ENCODE measurements at regions not wholly inside any gene's neighbourhood (a gene's known extent, or its start where the extent isn't known, plus 50 kb on each side); places are given as distances from the start of the nearest gene placed in this dataset.
"Not testable (repeated sequence)": the region's sequence is repeated elsewhere in the genome, so short reads cannot be mapped to it uniquely, and the experiment has no call there.

- no peak for DNase-seq (ENCODE audit: low read depth in 3 of 3, low spot score in 2 of 3)
These were observed 88.1 kb downstream of the DACT1 start for GRCh38 chr14:58725871-58726270.

DNA sequence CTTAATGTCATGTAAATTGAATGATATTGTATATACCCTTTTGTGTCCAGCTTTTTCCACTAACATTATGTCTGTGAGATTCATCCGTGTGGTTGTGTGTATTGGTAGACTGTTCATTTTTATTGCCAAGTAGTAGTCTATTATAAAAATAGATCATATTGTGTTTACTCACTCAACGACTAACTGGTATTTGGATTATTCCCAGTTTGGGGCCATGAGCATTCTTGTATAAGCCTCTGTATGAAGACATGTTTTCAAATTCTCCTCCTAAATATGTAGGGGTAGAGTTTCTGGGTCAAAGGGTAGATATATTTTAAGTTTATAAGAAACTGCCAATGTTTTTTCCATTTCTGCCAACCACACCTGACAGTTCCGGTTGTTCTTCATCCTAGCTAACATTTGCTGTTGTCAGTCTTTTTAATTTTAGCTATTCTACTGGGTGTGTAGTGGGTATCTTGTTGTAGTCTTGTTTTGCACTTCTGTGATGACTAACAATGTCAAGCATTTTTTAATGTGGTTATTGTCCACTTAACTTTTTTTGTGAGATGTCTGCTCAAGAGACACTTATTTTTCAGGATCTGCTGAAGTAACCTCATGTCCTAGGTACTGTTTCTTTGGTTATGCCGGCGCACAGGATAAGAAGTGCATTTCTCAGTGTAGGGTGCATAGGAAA is 93.2 kb downstream of the DACT1 start:
- no peak for DNase-seq (ENCODE audit: low read depth in 3 of 3, low spot score in 2 of 3)

- no peak for DNase-seq (ENCODE audit: low read depth in 3 of 3, low spot score in 2 of 3)
These were observed 93.9 kb downstream of the DACT1 start for GRCh38 chr14:58731465-58732293.

DNA sequence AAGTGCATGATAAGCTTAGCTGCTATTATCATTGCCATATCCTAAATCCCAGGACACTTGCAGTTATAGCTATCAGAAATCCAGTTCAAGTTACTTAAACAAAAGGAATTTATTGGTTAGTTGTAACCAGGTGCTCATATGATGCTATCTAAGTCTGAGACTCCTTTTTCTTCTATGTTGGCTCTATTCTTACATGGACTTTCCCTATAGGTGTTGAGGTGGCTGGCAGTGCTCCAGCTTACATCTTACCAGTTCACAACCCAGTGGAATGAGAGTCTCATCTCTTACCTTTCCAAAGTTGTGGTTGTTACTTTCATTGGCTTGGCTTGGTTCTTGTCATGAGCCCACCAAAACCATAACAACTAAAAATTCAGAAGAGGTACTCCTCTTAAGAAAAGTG is 94.6 kb downstream of the DACT1 start:
- no peak for DNase-seq (ENCODE audit: low read depth in 3 of 3, low spot score in 2 of 3)

DNA sequence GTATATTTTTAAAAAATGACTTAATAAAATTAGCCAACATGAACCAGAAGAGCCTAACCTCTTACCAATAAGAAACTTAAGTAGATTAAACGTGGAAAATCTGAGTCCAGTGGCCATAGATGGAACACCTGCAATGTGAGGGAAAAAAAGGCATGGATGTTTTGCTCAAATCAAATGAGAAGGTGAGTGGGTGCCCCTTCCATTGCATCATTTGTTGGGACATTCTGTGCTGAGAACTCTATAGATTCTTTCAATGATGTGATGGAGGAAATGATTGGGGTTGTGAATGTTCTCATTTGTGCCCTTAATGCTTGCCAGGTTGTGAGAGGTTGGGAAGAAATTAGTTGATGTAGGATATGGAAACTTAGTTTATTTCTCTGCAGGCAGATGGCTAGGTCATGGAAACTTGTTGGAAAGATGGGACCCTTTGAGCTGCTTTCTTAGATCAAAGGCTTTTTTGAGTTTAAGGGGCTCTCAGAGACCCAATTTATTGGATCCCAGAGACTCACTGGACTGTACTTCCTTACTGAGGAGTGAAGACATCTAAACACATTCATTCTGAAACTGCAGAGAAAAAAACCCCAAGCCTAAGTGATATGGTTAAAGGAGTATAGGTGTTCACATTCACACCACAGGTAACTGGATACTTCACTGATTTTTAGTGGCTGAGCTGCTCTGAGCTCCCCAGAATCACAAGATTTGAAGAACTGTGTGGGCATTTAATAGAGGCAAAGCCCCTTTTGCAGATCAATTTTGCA is 95.9 kb downstream of the DACT1 start:
- no peak for DNase-seq (ENCODE audit: low read depth in 3 of 3, low spot score in 2 of 3)

DNA sequence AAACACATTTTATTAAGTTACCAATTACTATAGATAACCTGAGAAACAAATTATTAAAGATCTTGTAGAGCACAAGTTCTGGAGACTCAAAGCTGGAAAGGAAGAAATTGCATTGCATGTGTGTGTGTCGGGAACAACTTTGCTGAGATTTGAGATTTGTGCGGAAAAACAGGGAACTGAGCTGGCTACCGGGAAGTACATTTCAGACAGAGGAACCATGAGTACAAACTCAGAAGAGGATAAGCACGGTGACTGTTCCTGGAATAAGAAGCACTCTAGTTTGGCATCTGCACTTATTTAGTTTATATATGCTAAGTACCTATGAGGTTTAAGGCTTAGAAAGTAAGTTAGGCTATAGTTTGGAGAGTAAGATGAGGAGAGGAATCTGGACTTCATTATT is 97.8 kb downstream of the DACT1 start:
- DNase-seq (ENCODE audit: low read depth in 3 of 3, low spot score in 2 of 3), result no peak

GRCh38 chr14:58736606-58737005 is 98.8 kb downstream of the DACT1 start:
- DNase-seq (ENCODE audit: low read depth in 3 of 3, low spot score in 2 of 3), result no peak

DNA sequence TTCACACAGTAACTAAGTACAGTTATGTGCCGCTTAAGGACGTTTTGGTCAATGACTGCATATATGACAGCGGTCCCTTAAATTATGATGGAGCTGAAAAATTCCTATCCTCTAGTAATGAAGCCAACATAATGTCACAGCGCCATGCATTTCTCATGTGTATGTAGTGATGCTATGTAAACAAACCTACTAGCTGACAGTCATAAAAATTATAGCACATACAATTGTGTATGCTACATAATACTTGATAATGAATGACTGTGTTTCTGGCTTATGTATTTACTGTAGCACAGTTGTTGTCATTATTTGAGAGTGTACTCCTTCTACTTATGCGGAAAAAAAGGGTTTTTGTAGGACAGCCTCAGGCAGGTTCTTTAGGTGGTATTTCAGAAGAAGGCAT is 99.7 kb downstream of the DACT1 start:
- DNase-seq (ENCODE audit: low read depth in 3 of 3, low spot score in 2 of 3), result no peak

- no peak for DNase-seq (ENCODE audit: low read depth in 3 of 3, low spot score in 2 of 3)
These were observed 100.6 kb downstream of the DACT1 start for GRCh38 chr14:58738189-58738836.

DNA sequence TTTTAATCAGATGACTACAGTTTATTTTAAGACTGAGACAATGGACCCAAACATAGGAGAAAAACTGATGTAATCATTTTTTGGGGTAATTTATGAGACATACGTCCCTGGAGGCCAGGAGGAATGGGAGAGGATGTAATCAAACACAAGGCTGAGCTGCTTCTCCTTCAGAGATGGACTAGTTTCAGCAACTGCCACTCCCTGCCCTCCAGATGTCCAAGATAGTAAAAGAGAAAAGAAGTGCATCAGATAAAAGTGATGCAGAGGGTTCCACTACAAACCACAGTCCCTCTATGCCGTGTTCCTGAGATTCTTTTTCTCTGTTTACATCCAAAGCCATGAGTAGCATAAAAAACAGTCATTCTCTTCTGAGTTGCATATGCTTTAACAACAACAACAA is 101.1 kb downstream of the DACT1 start:
- no peak for DNase-seq (ENCODE audit: low read depth in 3 of 3, low spot score in 2 of 3)

DNA sequence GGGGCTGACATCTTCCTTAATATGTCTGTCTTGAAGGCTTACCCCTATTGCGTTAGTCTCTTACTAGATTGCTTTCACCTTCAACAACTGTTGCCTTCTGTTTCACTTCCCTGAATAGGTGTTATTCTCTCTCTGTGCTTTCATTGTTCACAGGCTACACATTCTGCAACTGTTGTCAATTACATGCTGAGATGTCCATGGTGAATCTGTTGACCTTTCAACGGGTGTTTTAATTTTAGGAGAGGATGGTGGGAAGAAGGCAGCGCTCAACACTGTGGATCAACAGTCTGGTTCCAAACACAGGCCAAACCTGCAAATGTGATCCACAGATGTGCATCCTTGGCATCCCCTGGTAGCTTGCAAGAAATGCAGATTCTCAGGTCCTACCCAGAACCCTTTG is 101.9 kb downstream of the DACT1 start:
- no peak for DNase-seq (ENCODE audit: low read depth in 3 of 3, low spot score in 2 of 3)

DNA sequence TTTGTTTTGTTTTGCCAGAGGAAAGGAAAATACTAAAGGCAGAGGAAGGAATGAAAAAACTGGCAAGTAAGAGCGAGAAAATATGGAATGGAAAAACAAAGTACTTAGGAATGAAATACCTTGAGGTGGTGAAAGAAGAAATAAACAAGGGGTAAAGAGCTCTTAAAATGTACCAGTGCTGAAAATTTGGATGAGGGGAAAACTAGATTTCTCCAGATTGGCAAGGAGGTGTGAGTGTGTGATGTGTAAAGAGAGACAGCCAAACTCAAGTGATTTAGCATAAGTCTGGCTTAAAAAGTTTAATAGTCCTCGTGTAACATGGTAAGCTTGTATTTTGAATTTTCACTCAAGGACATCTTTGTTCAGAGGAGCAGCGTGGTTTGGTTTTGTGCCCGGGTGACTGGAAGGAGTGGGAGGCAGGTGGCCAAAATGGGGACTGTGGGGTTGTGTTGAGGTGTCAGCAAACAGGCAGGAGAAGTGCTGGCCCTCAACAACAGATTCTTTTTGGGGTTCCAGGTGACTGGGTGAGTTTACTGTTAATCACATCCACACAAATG is 102.7 kb downstream of the DACT1 start:
- no peak for DNase-seq (ENCODE audit: low read depth in 3 of 3, low spot score in 2 of 3)

GRCh38 chr14:58744801-58745394 is 107.1 kb downstream of the DACT1 start:
- DNase-seq (ENCODE audit: low read depth in 3 of 3, low spot score in 2 of 3), result no peak

GRCh38 chr14:58746261-58746660 is 108.5 kb downstream of the DACT1 start:
- no peak for DNase-seq (ENCODE audit: low read depth in 3 of 3, low spot score in 2 of 3)

DNA sequence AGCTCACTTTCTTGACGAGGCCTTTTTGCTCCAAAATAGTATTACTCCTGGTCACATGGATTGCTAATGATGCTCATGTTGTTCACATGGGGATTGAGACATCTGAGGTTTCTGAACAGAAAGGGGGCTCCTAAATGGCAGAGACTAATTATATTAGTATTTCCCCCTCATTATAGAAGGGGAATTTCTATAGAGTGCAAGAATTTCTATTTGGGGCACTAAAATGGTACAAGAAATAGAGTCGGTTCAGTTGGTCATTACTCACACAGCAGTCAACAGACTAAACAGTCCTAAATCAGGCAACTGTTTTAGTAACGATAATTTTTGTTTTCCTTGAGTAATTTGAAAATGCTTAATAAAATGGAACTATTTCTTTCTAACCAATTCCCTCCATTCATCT is 108.9 kb downstream of the DACT1 start:
- no peak for DNase-seq (ENCODE audit: low read depth in 3 of 3, low spot score in 2 of 3)

DNA sequence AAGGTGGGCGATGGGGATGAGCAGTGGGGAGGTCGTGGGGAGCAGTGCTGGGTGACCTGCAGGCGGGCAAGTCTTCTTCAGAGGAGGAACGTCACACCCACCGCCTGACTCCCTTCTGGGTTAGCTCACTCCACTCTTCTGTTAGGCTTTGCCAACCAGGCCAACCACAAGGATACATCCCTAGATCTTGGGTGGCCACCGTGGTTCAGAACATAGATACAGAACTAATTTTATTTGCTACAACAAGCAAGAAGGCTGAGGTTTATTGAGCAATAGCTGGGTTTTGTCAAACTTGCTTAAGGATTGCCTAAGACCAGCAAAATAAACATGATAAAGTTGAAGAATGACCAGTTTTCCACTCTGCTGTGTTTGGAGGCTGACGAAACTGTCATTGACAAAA is 109.4 kb downstream of the DACT1 start:
- no peak for DNase-seq (ENCODE audit: low read depth in 3 of 3, low spot score in 2 of 3)

DNA sequence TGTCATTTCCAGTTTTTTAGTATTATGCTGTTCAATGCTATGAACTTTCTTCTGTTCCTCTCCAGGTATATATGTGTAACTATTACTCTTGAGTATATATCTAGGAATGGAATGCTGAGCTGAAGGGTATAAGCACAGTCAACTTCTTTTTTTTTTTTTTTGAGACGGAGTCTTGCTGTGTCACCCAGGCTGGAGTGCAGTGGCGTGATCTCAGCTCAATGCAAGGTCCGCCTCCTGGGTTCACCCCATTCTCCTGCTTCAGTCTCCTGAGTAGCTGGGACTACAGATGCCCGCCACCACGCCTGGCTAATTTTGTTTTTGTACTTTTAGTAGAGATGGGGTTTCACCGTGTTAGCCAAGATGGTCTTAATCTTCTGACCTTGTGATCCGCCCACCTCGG is 110.5 kb downstream of the DACT1 start:
- not testable (repeated sequence) for DNase-seq (ENCODE audit: low read depth in 3 of 3, low spot score in 2 of 3)

- DNase-seq (ENCODE audit: low read depth in 3 of 3, low spot score in 2 of 3), result no peak
These were observed 111.4 kb downstream of the DACT1 start for GRCh38 chr14:58749066-58749669.

GRCh38 chr14:58750321-58751269 is 112.8 kb downstream of the DACT1 start:
- no peak for DNase-seq (ENCODE audit: low read depth in 3 of 3, low spot score in 2 of 3)
